Stimulated activated CD4-positive, alpha-beta T cell treated with anti-CD3 and anti-CD28 coated beads, Interleukin-12 subunit alpha, Interleukin-12 subunit beta, amount 100 ng/mL, for 4 hours (primary cell): ENCODE measurements at regions not wholly inside any gene's neighbourhood (a gene's known extent, or its start where the extent isn't known, plus 50 kb on each side); places are given as distances from the start of the nearest gene placed in this dataset.
"Not testable (repeated sequence)": the region's sequence is repeated elsewhere in the genome, so short reads cannot be mapped to it uniquely, and the experiment has no call there.

Experiments used
- DNase-seq: peaks from one replicate; pipeline ENCODE4 v3.0.0-alpha.2; 2020

- DNase-seq: no peak
These were observed 57.7 kb downstream of the RAD51AP2 start for GRCh38 chr2:17460371-17461086.

GRCh38 chr2:17455343-17455742 is 62.9 kb downstream of the RAD51AP2 start:
- DNase-seq: no peak

GRCh38 chr2:17446191-17446590 is 72.0 kb downstream of the RAD51AP2 start:
- not testable (repeated sequence) for DNase-seq

- DNase-seq: no peak
These were observed 72.5 kb downstream of the RAD51AP2 start for GRCh38 chr2:17445744-17446143.

GRCh38 chr2:17442334-17442733 is 75.9 kb downstream of the RAD51AP2 start:
- no peak for DNase-seq

- no peak for DNase-seq
These were observed 76.5 kb downstream of the RAD51AP2 start for GRCh38 chr2:17441790-17442189.

- no peak for DNase-seq
These were observed 77.0 kb downstream of the RAD51AP2 start for GRCh38 chr2:17441055-17441771.

GRCh38 chr2:17430326-17430725 is 87.9 kb downstream of the RAD51AP2 start:
- DNase-seq: no peak

GRCh38 chr2:17429130-17429529 is 89.1 kb downstream of the RAD51AP2 start:
- no peak for DNase-seq

- DNase-seq: no peak
These were observed 90.8 kb downstream of the RAD51AP2 start for GRCh38 chr2:17427401-17427800.

- no peak for DNase-seq
These were observed 91.5 kb downstream of the RAD51AP2 start for GRCh38 chr2:17426743-17427142.

GRCh38 chr2:17422061-17422460 is 96.2 kb downstream of the RAD51AP2 start:
- DNase-seq: no peak

GRCh38 chr2:17416884-17417391 is 101.3 kb downstream of the RAD51AP2 start:
- no peak for DNase-seq

GRCh38 chr2:17413036-17413435 is 105.2 kb downstream of the RAD51AP2 start:
- DNase-seq: no peak

- DNase-seq: no peak
These were observed 117.1 kb downstream of the RAD51AP2 start for GRCh38 chr2:17401096-17401495.

GRCh38 chr2:17398770-17399169 is 119.5 kb downstream of the RAD51AP2 start:
- DNase-seq: no peak

GRCh38 chr2:17388798-17389197 is 129.4 kb downstream of the RAD51AP2 start:
- no peak for DNase-seq

- DNase-seq: no peak
These were observed 130.6 kb downstream of the RAD51AP2 start for GRCh38 chr2:17387591-17387990.

- no peak for DNase-seq
These were observed 131.5 kb downstream of the RAD51AP2 start for GRCh38 chr2:17386771-17387170.

GRCh38 chr2:17380003-17380402 is 138.2 kb downstream of the RAD51AP2 start:
- no peak for DNase-seq

GRCh38 chr2:17375262-17375661 is 143.0 kb downstream of the RAD51AP2 start:
- DNase-seq: no peak

- no peak for DNase-seq
These were observed 144.5 kb downstream of the RAD51AP2 start for GRCh38 chr2:17373741-17374140.

- no peak for DNase-seq
These were observed 145.2 kb downstream of the RAD51AP2 start for GRCh38 chr2:17373041-17373440.

- no peak for DNase-seq
These were observed 154.4 kb downstream of the RAD51AP2 start for GRCh38 chr2:17363846-17364245.
